ENCODE measurements at regions not wholly inside any gene's neighbourhood (a gene's known extent, or its start where the extent isn't known, plus 50 kb on each side); places are given as distances from the start of the nearest gene placed in this dataset.

DNA sequence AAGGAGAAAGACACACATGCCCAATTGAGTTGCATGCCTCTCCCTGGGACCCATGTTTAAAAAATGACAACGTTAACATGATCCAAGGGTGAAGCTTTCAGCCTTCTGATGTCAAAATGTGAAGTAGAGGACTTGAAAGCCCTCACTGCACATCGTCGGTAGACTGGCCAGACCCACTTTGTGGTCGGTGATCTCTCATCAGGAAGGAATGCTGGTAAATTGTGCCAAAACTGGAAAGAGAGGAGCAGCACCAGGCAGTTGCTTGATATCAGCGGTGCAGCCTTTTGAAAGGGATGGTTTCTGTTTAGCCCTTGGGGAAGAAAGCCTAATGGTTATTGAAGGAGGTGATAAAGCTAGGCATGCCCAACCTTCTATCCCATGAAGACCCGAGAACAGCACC lies 125.3 kb upstream of the MARCHF11 start (continued):
- TF ChIP-seq, protein P1, sequence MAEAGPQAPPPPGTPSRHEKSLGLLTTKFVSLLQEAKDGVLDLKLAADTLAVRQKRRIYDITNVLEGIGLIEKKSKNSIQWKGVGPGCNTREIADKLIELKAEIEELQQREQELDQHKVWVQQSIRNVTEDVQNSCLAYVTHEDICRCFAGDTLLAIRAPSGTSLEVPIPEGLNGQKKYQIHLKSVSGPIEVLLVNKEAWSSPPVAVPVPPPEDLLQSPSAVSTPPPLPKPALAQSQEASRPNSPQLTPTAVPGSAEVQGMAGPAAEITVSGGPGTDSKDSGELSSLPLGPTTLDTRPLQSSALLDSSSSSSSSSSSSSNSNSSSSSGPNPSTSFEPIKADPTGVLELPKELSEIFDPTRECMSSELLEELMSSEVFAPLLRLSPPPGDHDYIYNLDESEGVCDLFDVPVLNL (CRISPR knock-in tag; IDR thresholded peaks at IDR 0.05; ENCODE audit: borderline replicate concordance, low read depth) = no peak
- TF ChIP-seq, protein P2, sequence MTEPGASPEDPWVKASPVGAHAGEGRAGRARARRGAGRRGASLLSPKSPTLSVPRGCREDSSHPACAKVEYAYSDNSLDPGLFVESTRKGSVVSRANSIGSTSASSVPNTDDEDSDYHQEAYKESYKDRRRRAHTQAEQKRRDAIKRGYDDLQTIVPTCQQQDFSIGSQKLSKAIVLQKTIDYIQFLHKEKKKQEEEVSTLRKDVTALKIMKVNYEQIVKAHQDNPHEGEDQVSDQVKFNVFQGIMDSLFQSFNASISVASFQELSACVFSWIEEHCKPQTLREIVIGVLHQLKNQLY (CRISPR knock-in tag; IDR thresholded peaks at IDR 0.05) = no peak
- TF ChIP-seq, protein P3, sequence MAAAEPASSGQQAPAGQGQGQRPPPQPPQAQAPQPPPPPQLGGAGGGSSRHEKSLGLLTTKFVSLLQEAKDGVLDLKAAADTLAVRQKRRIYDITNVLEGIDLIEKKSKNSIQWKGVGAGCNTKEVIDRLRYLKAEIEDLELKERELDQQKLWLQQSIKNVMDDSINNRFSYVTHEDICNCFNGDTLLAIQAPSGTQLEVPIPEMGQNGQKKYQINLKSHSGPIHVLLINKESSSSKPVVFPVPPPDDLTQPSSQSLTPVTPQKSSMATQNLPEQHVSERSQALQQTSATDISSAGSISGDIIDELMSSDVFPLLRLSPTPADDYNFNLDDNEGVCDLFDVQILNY (CRISPR knock-in tag; IDR thresholded peaks at IDR 0.05) = no peak
- no peak for TF ChIP-seq EMX1 (CRISPR knock-in tag; IDR thresholded peaks at IDR 0.05)
- TF ChIP-seq, protein P4, sequence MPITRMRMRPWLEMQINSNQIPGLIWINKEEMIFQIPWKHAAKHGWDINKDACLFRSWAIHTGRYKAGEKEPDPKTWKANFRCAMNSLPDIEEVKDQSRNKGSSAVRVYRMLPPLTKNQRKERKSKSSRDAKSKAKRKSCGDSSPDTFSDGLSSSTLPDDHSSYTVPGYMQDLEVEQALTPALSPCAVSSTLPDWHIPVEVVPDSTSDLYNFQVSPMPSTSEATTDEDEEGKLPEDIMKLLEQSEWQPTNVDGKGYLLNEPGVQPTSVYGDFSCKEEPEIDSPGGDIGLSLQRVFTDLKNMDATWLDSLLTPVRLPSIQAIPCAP (CRISPR knock-in tag; IDR thresholded peaks at IDR 0.05) = no peak
- no peak for TF ChIP-seq HMGA2 (CRISPR knock-in tag; IDR thresholded peaks at IDR 0.05)
- TF ChIP-seq, protein P5, sequence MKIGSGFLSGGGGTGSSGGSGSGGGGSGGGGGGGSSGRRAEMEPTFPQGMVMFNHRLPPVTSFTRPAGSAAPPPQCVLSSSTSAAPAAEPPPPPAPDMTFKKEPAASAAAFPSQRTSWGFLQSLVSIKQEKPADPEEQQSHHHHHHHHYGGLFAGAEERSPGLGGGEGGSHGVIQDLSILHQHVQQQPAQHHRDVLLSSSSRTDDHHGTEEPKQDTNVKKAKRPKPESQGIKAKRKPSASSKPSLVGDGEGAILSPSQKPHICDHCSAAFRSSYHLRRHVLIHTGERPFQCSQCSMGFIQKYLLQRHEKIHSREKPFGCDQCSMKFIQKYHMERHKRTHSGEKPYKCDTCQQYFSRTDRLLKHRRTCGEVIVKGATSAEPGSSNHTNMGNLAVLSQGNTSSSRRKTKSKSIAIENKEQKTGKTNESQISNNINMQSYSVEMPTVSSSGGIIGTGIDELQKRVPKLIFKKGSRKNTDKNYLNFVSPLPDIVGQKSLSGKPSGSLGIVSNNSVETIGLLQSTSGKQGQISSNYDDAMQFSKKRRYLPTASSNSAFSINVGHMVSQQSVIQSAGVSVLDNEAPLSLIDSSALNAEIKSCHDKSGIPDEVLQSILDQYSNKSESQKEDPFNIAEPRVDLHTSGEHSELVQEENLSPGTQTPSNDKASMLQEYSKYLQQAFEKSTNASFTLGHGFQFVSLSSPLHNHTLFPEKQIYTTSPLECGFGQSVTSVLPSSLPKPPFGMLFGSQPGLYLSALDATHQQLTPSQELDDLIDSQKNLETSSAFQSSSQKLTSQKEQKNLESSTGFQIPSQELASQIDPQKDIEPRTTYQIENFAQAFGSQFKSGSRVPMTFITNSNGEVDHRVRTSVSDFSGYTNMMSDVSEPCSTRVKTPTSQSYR (CRISPR knock-in tag; IDR thresholded peaks at IDR 0.05) = no peak

DNA sequence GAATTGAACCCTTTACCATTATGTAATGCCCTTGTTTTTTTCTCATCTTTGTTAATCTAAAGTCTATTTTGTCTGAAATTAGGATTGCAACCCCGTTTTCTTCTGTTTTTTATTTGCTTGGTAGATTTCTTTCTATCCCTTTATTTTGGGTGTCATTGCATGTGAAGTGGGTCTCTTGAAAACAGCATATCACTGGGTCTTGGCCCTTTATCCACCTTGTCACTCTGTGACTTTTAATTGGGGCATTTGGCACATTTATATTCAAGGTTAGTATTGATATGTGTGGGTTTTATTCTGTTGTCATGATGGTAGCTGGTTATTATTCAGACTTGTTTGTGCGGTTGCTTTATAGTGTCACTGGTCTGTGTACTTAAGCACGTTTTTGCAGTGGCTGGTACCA lies 117.4 kb upstream of the MARCHF11 start:
- Mint-ChIP-seq H3K36me3 (peaks cover 32% of the 10 kb centered on the region), H3K4me1 (0 out of 2 replicates have a peak, but pooled peaks cover 2% of the 10 kb centered on the region), H3K9me3 (peaks cover 49% of the 10 kb centered on the region), H3K27me3 (ENCODE audit: low read depth) (no peaks in the 10 kb centered on the region; the same call in 1 of the 2 replicates), H3K4me3 (no peak overlapping the region), H3K27ac (no peak overlapping the region)
- ChIA-PET POLR2A (no interaction called here), CTCF (no interaction called here)
- TF ChIP-seq SP1 (CRISPR knock-in tag; conservative IDR thresholded peaks at IDR 0.05) (no peak), RELA (CRISPR knock-in tag; IDR thresholded peaks at IDR 0.05; ENCODE audit: borderline replicate concordance) (no peak), ZBTB21 (CRISPR knock-in tag; IDR thresholded peaks at IDR 0.05; ENCODE audit: borderline replicate concordance) (no peak), EMX1 (CRISPR knock-in tag; IDR thresholded peaks at IDR 0.05) (no peak), NR3C1 (CRISPR knock-in tag; conservative IDR thresholded peaks at IDR 0.05; ENCODE audit: low read depth) (no peak), ZNF317 (CRISPR knock-in tag; IDR thresholded peaks at IDR 0.05; ENCODE audit: borderline replicate concordance, low read depth) (no peak), NFATC4 (CRISPR knock-in tag; IDR thresholded peaks at IDR 0.05) (no peak), SMAD4 (CRISPR knock-in tag; IDR thresholded peaks at IDR 0.05) (no peak), ZNF232 (CRISPR knock-in tag; IDR thresholded peaks at IDR 0.05) (no peak), NFYB (CRISPR knock-in tag; conservative IDR thresholded peaks at IDR 0.05; ENCODE audit: low read depth) (no peak), ESRRA (CRISPR knock-in tag; IDR thresholded peaks at IDR 0.05; ENCODE audit: borderline replicate concordance) (no peak), PRRX2 (CRISPR knock-in tag; IDR thresholded peaks at IDR 0.05) (no peak)
- TF ChIP-seq, protein P6, sequence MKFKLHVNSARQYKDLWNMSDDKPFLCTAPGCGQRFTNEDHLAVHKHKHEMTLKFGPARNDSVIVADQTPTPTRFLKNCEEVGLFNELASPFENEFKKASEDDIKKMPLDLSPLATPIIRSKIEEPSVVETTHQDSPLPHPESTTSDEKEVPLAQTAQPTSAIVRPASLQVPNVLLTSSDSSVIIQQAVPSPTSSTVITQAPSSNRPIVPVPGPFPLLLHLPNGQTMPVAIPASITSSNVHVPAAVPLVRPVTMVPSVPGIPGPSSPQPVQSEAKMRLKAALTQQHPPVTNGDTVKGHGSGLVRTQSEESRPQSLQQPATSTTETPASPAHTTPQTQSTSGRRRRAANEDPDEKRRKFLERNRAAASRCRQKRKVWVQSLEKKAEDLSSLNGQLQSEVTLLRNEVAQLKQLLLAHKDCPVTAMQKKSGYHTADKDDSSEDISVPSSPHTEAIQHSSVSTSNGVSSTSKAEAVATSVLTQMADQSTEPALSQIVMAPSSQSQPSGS (CRISPR knock-in tag; IDR thresholded peaks at IDR 0.05; ENCODE audit: borderline replicate concordance, low read depth) = no peak
- TF ChIP-seq, protein P3 (CRISPR knock-in tag; IDR thresholded peaks at IDR 0.05) = no peak
- TF ChIP-seq, protein P2 (CRISPR knock-in tag; IDR thresholded peaks at IDR 0.05) = no peak
- TF ChIP-seq, protein P7, sequence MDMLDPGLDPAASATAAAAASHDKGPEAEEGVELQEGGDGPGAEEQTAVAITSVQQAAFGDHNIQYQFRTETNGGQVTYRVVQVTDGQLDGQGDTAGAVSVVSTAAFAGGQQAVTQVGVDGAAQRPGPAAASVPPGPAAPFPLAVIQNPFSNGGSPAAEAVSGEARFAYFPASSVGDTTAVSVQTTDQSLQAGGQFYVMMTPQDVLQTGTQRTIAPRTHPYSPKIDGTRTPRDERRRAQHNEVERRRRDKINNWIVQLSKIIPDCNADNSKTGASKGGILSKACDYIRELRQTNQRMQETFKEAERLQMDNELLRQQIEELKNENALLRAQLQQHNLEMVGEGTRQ (CRISPR knock-in tag; IDR thresholded peaks at IDR 0.05) = no peak
- TF ChIP-seq, protein P8, sequence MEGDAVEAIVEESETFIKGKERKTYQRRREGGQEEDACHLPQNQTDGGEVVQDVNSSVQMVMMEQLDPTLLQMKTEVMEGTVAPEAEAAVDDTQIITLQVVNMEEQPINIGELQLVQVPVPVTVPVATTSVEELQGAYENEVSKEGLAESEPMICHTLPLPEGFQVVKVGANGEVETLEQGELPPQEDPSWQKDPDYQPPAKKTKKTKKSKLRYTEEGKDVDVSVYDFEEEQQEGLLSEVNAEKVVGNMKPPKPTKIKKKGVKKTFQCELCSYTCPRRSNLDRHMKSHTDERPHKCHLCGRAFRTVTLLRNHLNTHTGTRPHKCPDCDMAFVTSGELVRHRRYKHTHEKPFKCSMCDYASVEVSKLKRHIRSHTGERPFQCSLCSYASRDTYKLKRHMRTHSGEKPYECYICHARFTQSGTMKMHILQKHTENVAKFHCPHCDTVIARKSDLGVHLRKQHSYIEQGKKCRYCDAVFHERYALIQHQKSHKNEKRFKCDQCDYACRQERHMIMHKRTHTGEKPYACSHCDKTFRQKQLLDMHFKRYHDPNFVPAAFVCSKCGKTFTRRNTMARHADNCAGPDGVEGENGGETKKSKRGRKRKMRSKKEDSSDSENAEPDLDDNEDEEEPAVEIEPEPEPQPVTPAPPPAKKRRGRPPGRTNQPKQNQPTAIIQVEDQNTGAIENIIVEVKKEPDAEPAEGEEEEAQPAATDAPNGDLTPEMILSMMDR (IDR thresholded peaks at IDR 0.05) = no peak
- TF ChIP-seq, protein P9, sequence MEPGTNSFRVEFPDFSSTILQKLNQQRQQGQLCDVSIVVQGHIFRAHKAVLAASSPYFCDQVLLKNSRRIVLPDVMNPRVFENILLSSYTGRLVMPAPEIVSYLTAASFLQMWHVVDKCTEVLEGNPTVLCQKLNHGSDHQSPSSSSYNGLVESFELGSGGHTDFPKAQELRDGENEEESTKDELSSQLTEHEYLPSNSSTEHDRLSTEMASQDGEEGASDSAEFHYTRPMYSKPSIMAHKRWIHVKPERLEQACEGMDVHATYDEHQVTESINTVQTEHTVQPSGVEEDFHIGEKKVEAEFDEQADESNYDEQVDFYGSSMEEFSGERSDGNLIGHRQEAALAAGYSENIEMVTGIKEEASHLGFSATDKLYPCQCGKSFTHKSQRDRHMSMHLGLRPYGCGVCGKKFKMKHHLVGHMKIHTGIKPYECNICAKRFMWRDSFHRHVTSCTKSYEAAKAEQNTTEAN (CRISPR knock-in tag; IDR thresholded peaks at IDR 0.05) = no peak
- no peak for ATAC-seq
- DNase-seq (ENCODE audit: low spot score) = no peak

Measured in WTC11 (cell line).